NT2/D1 (cell line): ENCODE measurements at regions not wholly inside any gene's neighbourhood (a gene's known extent, or its start where the extent isn't known, plus 50 kb on each side); places are given as distances from the start of the nearest gene placed in this dataset.

Experiments used
- DNase-seq: peaks from one replicate; pipeline ENCODE4 v3.0.0-alpha.2; 2011; ENCODE audit warnings: low read depth, low spot score
- H3K27me3 ChIP-seq: 2 replicates; pipeline ENCODE4 v1.6.0; 2011; ENCODE audit warnings: mild to moderate bottlenecking; ENCODE audit not compliant: insufficient read length, insufficient read depth
- H3K36me3 ChIP-seq: 2 replicates; pipeline ENCODE4 v1.6.1; 2011; ENCODE audit warnings: mild to moderate bottlenecking, low read length, mixed read lengths; ENCODE audit not compliant: insufficient read depth, insufficient read length
- H3K4me1 ChIP-seq: 2 replicates; pipeline ENCODE4 v1.5.1; 2011; ENCODE audit not compliant: insufficient read depth, insufficient read length
- H3K4me3 ChIP-seq: 2 replicates; pipeline ENCODE4 v1.5.1; 2011; ENCODE audit warnings: low read depth; ENCODE audit not compliant: insufficient read length
- H3K9ac ChIP-seq: 2 replicates; pipeline ENCODE4 v1.6.0; 2011; ENCODE audit warnings: low read depth; ENCODE audit not compliant: insufficient read length
- H3K9me3 ChIP-seq: 2 replicates; pipeline ENCODE4 v1.5.1; 2011; ENCODE audit warnings: mild to moderate bottlenecking, low read length; ENCODE audit not compliant: insufficient read depth
- SUZ12 ChIP-seq: IDR thresholded peaks from 2 replicates; pipeline ENCODE4 v1.6.1; 2011; ENCODE audit not compliant: insufficient read length, insufficient read depth; ENCODE audit errors: extremely low read depth
- YY1 ChIP-seq: IDR thresholded peaks from 2 replicates; pipeline ENCODE4 v1.6.1; 2011; ENCODE audit not compliant: insufficient read length, insufficient read depth
- ZNF274 ChIP-seq: IDR thresholded peaks from 2 replicates; pipeline ENCODE4 v1.6.1; 2011; ENCODE audit warnings: mild to moderate bottlenecking, low read depth, low read length

DNA sequence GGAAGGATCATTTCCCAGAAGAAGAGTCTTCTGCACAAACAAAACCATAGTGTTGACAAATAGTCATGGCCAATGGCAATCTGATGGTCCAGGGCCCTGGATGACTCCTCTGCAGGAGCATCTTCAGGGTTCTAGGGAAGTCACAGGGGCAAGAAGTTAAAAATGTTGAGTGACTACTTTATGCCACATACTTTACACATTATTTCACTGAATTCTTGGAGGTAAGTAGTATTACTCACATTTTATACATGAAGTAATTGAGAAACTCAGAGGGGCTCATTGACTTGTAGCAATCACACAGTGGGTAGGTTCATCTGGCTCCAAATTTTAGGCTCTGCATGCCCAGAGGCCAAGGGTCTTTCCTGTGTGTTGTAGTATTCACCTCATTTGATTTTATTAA lies 430.2 kb upstream of the MCTP2 start:
- Histone ChIP-seq H3K4me3 (no peak overlapping the region), H3K9ac (no peak overlapping the region), H3K36me3 (no peaks in the 10 kb centered on the region), H3K4me1 (no peaks in the 10 kb centered on the region), H3K9me3 (no peaks in the 10 kb centered on the region), H3K27me3 (no peaks in the 10 kb centered on the region)
- TF ChIP-seq ZNF274 = no peak
- no peak for TF ChIP-seq YY1
- no peak for TF ChIP-seq SUZ12
- DNase-seq = no peak

DNA sequence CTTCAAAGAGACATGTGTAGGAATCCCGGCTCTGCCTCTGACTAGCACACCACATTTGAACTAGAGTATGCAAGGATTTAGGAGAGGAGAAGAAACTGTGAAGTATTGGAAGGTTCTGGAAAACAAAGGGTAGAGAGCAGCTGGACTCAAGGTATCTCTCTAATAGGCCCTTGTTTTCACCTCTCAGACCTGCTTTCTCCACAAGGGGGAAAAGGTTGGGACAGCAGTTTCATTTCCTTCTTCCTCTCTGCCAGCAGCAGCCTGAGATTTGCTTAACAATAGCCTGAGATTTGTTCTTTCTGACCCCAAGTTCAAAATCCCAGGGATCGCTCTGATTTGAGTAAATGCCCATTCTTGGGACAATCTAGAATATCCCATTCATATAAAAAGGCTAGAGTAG lies 430.6 kb upstream of the MCTP2 start:
- H3K36me3 ChIP-seq = no peaks in the 10 kb centered on the region
- no peak for TF ChIP-seq YY1
- TF ChIP-seq SUZ12 = no peak
- no peak for TF ChIP-seq ZNF274
- no peak overlapping the region for H3K9ac ChIP-seq
- peak; percentile 39 for DNase-seq
- H3K4me1 ChIP-seq = no peaks in the 10 kb centered on the region
- no peaks in the 10 kb centered on the region for H3K9me3 ChIP-seq
- H3K4me3 ChIP-seq = no peak overlapping the region
- no peaks in the 10 kb centered on the region for H3K27me3 ChIP-seq

- H3K4me3 ChIP-seq = no peak overlapping the region
- H3K27me3 ChIP-seq = no peaks in the 10 kb centered on the region
- H3K9me3 ChIP-seq = peaks cover 21% of the 10 kb centered on the region; the same call in 1 of the 2 replicates
- no peak for DNase-seq
- no peaks in the 10 kb centered on the region for H3K36me3 ChIP-seq
- no peak overlapping the region for H3K9ac ChIP-seq
- H3K4me1 ChIP-seq = no peaks in the 10 kb centered on the region
- TF ChIP-seq SUZ12 (no peak), ZNF274 (no peak), YY1 (no peak)
Observed at GRCh38 chr15:93789441-93789840, 441.9 kb upstream of the MCTP2 start.

- Histone ChIP-seq H3K27me3 (no peaks in the 10 kb centered on the region), H3K9me3 (no peaks in the 10 kb centered on the region), H3K4me1 (no peaks in the 10 kb centered on the region), H3K4me3 (no peak overlapping the region), H3K9ac (no peak overlapping the region), H3K36me3 (no peaks in the 10 kb centered on the region)
- no peak for DNase-seq
- TF ChIP-seq YY1 (no peak), ZNF274 (no peak), SUZ12 (no peak)
Observed at GRCh38 chr15:93780073-93780472, 451.3 kb upstream of the MCTP2 start.

- Histone ChIP-seq H3K27me3 (no peaks in the 10 kb centered on the region), H3K4me1 (no peaks in the 10 kb centered on the region), H3K9me3 (no peaks in the 10 kb centered on the region), H3K36me3 (no peaks in the 10 kb centered on the region), H3K4me3 (no peak overlapping the region), H3K9ac (no peak overlapping the region)
- no peak for DNase-seq
- TF ChIP-seq ZNF274 (no peak), YY1 (no peak)
Observed at GRCh38 chr15:93779341-93779740, 452.0 kb upstream of the MCTP2 start.

- Histone ChIP-seq H3K4me1 (peaks cover 2% of the 10 kb centered on the region), H3K9me3 (0 out of 2 replicates have a peak, but pooled peaks cover 4% of the 10 kb centered on the region), H3K27me3 (no peaks in the 10 kb centered on the region), H3K9ac (no peak overlapping the region), H3K4me3 (no peak overlapping the region), H3K36me3 (no peaks in the 10 kb centered on the region)
- TF ChIP-seq ZNF274 (no peak), SUZ12 (no peak), YY1 (no peak)
- no peak for DNase-seq
Observed at GRCh38 chr15:93771196-93772030, 459.9 kb upstream of the MCTP2 start.

DNA sequence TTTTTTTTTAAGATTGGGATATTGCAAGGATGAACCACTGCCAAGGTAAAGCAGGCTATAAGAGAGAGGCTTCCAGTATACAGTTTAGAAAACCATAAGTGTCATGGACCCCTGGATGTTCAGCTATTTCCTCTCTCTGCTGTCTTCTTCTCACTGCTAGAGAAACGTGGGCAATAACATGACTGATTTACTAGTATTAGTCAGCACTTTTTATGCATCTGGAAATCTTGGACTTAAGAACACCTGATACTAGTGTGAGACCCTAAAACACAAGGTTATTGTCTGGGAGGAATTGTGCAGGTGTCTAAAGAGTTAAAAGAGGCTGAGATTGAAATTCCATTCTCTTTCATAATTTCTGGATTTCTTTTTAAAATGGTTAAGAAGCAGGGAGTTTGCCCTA lies 460.6 kb upstream of the MCTP2 start:
- Histone ChIP-seq H3K4me3 (no peak overlapping the region), H3K27me3 (no peaks in the 10 kb centered on the region), H3K36me3 (no peaks in the 10 kb centered on the region), H3K4me1 (peaks cover 2% of the 10 kb centered on the region), H3K9ac (no peak overlapping the region), H3K9me3 (0 out of 2 replicates have a peak, but pooled peaks cover 4% of the 10 kb centered on the region)
- no peak for DNase-seq
- TF ChIP-seq YY1 = no peak
